ENCODE measurements at regions not wholly inside any gene's neighbourhood (a gene's known extent, or its start where the extent isn't known, plus 50 kb on each side); places are given as distances from the start of the nearest gene placed in this dataset.

- no peaks in the 10 kb centered on the region for H3K79me2 ChIP-seq (replicated peaks; ENCODE audit: insufficient read depth, low read length)
- no peaks in the 10 kb centered on the region for H3K27me3 ChIP-seq (ENCODE audit: insufficient read depth, low read depth, low read length)
- no peak overlapping the region for H3K4me3 ChIP-seq (ENCODE audit: low read length)
- no peaks in the 10 kb centered on the region for H3K9me3 ChIP-seq (ENCODE audit: low read length)
- no peak overlapping the region for H2AFZ ChIP-seq (ENCODE audit: low read depth, low read length)
- H3K4me2 ChIP-seq (ENCODE audit: low read length) = no peak overlapping the region
- H3K9ac ChIP-seq (ENCODE audit: low read length) = no peak overlapping the region
- H3K27ac ChIP-seq (ENCODE audit: low read length) = no peak overlapping the region
- no peaks in the 10 kb centered on the region for H4K20me1 ChIP-seq (ENCODE audit: insufficient read depth)
- no peaks in the 10 kb centered on the region for H3K9me2 ChIP-seq (ENCODE audit: insufficient read depth, low read length)
- no peaks in the 10 kb centered on the region for H3K36me3 ChIP-seq (ENCODE audit: insufficient read depth, low read length)
- H3F3A ChIP-seq (ENCODE audit: insufficient read depth, low read length, poor library complexity, severe bottlenecking) = no peaks in the 10 kb centered on the region
- TF ChIP-seq MXI1 (conservative IDR thresholded peaks at IDR 0.05; ENCODE audit: poor library complexity, severe bottlenecking) (no peak), EP300 (conservative IDR thresholded peaks at IDR 0.05; ENCODE audit: poor library complexity, severe bottlenecking) (no peak), TAF1 (IDR thresholded peaks at IDR 0.05; ENCODE audit: low read depth) (no peak), REST (IDR thresholded peaks at IDR 0.05; ENCODE audit: borderline replicate concordance) (no peak)
Observed at GRCh38 chr19:30711296-30711695, 339.1 kb downstream of the ZNF536 start.

GRCh38 chr19:30710721-30711120 lies 338.5 kb downstream of the ZNF536 start:
- no peaks in the 10 kb centered on the region for H3K36me3 ChIP-seq (ENCODE audit: insufficient read depth, low read length)
- no peak overlapping the region for H3K4me3 ChIP-seq (ENCODE audit: low read length)
- no peak overlapping the region for H3K27ac ChIP-seq (ENCODE audit: low read length)
- H3K4me2 ChIP-seq (ENCODE audit: low read length) = no peak overlapping the region
- no peak overlapping the region for H3K9ac ChIP-seq (ENCODE audit: low read length)
- H3K9me2 ChIP-seq (ENCODE audit: insufficient read depth, low read length) = no peaks in the 10 kb centered on the region
- H3K9me3 ChIP-seq (ENCODE audit: low read length) = no peaks in the 10 kb centered on the region
- no peak overlapping the region for H2AFZ ChIP-seq (ENCODE audit: low read depth, low read length)
- no peaks in the 10 kb centered on the region for H3K79me2 ChIP-seq (replicated peaks; ENCODE audit: insufficient read depth, low read length)
- no peaks in the 10 kb centered on the region for H3F3A ChIP-seq (ENCODE audit: insufficient read depth, low read length, poor library complexity, severe bottlenecking)
- no peaks in the 10 kb centered on the region for H4K20me1 ChIP-seq (ENCODE audit: insufficient read depth)
- TF ChIP-seq RAD21 (conservative IDR thresholded peaks at IDR 0.05) (no peak), EZH2 (IDR thresholded peaks at IDR 0.05; ENCODE audit: borderline replicate concordance, insufficient read depth, low read length, poor library complexity, severe bottlenecking) (no peak), POLR2AphosphoS5 (IDR thresholded peaks at IDR 0.05) (no peak), MXI1 (conservative IDR thresholded peaks at IDR 0.05; ENCODE audit: poor library complexity, severe bottlenecking) (no peak), EP300 (conservative IDR thresholded peaks at IDR 0.05; ENCODE audit: poor library complexity, severe bottlenecking) (no peak), SMC3 (conservative IDR thresholded peaks at IDR 0.05; ENCODE audit: poor library complexity) (no peak), REST (IDR thresholded peaks at IDR 0.05; ENCODE audit: borderline replicate concordance) (no peak), TAF1 (IDR thresholded peaks at IDR 0.05; ENCODE audit: low read depth) (no peak)
- H3K27me3 ChIP-seq (ENCODE audit: insufficient read depth, low read depth, low read length) = no peaks in the 10 kb centered on the region

Data from neural cell (in vitro differentiated cells).